MM.1S (cell line): ENCODE measurements at regions not wholly inside any gene's neighbourhood (a gene's known extent, or its start where the extent isn't known, plus 50 kb on each side); places are given as distances from the start of the nearest gene placed in this dataset.

ENCODE experiments used
- DNase-seq: peaks from one replicate; pipeline ENCODE4 v3.0.0-alpha.2; 2015
- H2AFZ ChIP-seq: fragments of 300-600 bp; sonication (generic); 2 replicates; pipeline ENCODE4 v1.6.0; 2016; ENCODE audit warnings: antibody characterized with exemption, low read length
- H3F3A ChIP-seq: fragments of 300-600 bp; sonication (generic); 2 replicates; pipeline ENCODE4 v1.6.1; 2016; ENCODE audit warnings: mild to moderate bottlenecking, antibody characterized with exemption, low read length, moderate library complexity, mixed read lengths; ENCODE audit not compliant: insufficient read depth
- H3K27ac ChIP-seq: fragments of 300-600 bp; sonication (generic); 2 replicates; pipeline ENCODE4 v1.5.1; 2016; ENCODE audit warnings: mild to moderate bottlenecking, low read length
- H3K27me3 ChIP-seq: fragments of 300-600 bp; sonication (generic); replicated peaks from 2 replicates; pipeline ENCODE4 v1.6.0; 2016; ENCODE audit warnings: low read length; ENCODE audit not compliant: insufficient read depth
- H3K36me3 ChIP-seq: fragments of 300-600 bp; sonication (generic); replicated peaks from 2 replicates; pipeline ENCODE4 v1.6.1; 2016; ENCODE audit warnings: mild to moderate bottlenecking, low read length, mixed read lengths; ENCODE audit not compliant: insufficient read depth
- H3K4me1 ChIP-seq: fragments of 300-600 bp; sonication (generic); 2 replicates; pipeline ENCODE4 v1.6.1; 2016; ENCODE audit warnings: low read length, mixed read lengths
- H3K4me2 ChIP-seq: fragments of 300-600 bp; sonication (generic); 2 replicates; pipeline ENCODE4 v1.6.0; 2016; ENCODE audit warnings: low read depth, low read length
- H3K4me3 ChIP-seq: fragments of 300-600 bp; sonication (generic); 2 replicates; pipeline ENCODE4 v1.5.1; 2016; ENCODE audit warnings: low read length, mixed read lengths
- H3K79me2 ChIP-seq: fragments of 300-600 bp; sonication (generic); 2 replicates; pipeline ENCODE4 v1.6.1; 2016; ENCODE audit warnings: mixed run types, low read length, mixed read lengths
- H3K9ac ChIP-seq: fragments of 300-600 bp; sonication (generic); 2 replicates; pipeline ENCODE4 v1.6.1; 2016; ENCODE audit warnings: low read length, mixed read lengths
- H3K9me2 ChIP-seq: fragments of 300-600 bp; sonication (generic); replicated peaks from 2 replicates; pipeline ENCODE4 v1.6.1; 2016; ENCODE audit warnings: mild to moderate bottlenecking, low read length, mixed read lengths; ENCODE audit not compliant: insufficient read depth
- H3K9me3 ChIP-seq: fragments of 300-600 bp; sonication (generic); replicated peaks from 2 replicates; pipeline ENCODE4 v1.6.1; 2016; ENCODE audit warnings: mild to moderate bottlenecking, low read length, mixed read lengths; ENCODE audit not compliant: insufficient read depth
- H4K20me1 ChIP-seq: fragments of 300-600 bp; sonication (generic); 2 replicates; pipeline ENCODE4 v1.6.1; 2016; ENCODE audit warnings: mild to moderate bottlenecking, low read length, moderate library complexity, mixed read lengths; ENCODE audit not compliant: insufficient read depth
- EZH2 ChIP-seq: fragments of 300-600 bp; sonication (generic); optimal IDR thresholded peaks from 2 replicates; pipeline ENCODE3; 2017; ENCODE audit warnings: low read depth, mild to moderate bottlenecking, antibody characterized with exemption, low read length, mixed read lengths
- EZH2phosphoT487 ChIP-seq: fragments of 300-600 bp; sonication (generic); IDR thresholded peaks from 2 replicates; pipeline ENCODE4 v1.6.1; 2018; ENCODE audit warnings: antibody characterized with exemption, low read length
- TF ChIP-seq, protein P1 (sequence below): fragments of 300-600 bp; sonication (generic); IDR thresholded peaks from 2 replicates; pipeline ENCODE4 v1.5.1; 2016; ENCODE audit warnings: antibody characterized with exemption, low read length, mixed read lengths

DNA sequence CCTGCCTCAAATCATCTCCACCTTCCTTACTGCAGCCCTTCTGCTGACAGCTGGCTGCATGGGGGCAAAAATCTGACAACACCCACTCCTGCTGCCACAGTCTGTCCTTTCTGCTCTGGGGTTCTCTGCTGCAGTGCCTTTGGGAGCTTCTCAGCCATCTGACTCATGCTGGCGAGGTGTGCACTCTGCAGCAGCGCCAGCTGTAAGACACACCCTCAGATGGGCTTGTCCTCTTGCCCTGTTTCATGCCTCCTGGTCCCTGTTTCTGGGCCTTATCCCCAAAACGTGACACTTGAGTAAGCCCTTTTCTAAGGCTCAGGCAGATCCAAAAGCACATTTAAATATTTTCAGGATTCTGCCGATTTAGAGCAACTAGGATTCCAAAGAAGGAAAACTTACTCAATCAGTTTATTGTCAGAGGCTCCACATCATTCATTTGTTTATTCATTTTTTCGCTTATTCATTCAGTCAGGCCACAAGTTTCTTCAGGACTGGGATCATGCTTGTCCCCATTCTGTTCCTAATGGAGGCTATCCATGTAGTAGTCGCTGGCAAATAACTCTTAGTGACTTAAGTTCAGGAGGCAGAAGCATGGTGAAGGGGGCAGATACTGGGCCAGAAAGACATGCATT, 60.2 kb downstream of the SMIM38 start:
- no peaks in the 10 kb centered on the region for H4K20me1 ChIP-seq
- H2AFZ ChIP-seq = no peak overlapping the region
- TF ChIP-seq, protein P1, sequence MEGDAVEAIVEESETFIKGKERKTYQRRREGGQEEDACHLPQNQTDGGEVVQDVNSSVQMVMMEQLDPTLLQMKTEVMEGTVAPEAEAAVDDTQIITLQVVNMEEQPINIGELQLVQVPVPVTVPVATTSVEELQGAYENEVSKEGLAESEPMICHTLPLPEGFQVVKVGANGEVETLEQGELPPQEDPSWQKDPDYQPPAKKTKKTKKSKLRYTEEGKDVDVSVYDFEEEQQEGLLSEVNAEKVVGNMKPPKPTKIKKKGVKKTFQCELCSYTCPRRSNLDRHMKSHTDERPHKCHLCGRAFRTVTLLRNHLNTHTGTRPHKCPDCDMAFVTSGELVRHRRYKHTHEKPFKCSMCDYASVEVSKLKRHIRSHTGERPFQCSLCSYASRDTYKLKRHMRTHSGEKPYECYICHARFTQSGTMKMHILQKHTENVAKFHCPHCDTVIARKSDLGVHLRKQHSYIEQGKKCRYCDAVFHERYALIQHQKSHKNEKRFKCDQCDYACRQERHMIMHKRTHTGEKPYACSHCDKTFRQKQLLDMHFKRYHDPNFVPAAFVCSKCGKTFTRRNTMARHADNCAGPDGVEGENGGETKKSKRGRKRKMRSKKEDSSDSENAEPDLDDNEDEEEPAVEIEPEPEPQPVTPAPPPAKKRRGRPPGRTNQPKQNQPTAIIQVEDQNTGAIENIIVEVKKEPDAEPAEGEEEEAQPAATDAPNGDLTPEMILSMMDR = no peak
- TF ChIP-seq EZH2phosphoT487 (no peak), EZH2 (no peak)
- no peaks in the 10 kb centered on the region for H3K4me1 ChIP-seq
- no peak overlapping the region for H3K4me2 ChIP-seq
- no peaks in the 10 kb centered on the region for H3K9me2 ChIP-seq
- peaks cover 60% of the 10 kb centered on the region for H3K27me3 ChIP-seq
- no peak overlapping the region for H3K4me3 ChIP-seq
- no peaks in the 10 kb centered on the region for H3K79me2 ChIP-seq
- no peak overlapping the region for H3K9ac ChIP-seq
- H3F3A ChIP-seq = no peaks in the 10 kb centered on the region
- no peak overlapping the region for H3K27ac ChIP-seq
- H3K36me3 ChIP-seq = no peaks in the 10 kb centered on the region
- DNase-seq = no peak
- H3K9me3 ChIP-seq = no peaks in the 10 kb centered on the region

DNA sequence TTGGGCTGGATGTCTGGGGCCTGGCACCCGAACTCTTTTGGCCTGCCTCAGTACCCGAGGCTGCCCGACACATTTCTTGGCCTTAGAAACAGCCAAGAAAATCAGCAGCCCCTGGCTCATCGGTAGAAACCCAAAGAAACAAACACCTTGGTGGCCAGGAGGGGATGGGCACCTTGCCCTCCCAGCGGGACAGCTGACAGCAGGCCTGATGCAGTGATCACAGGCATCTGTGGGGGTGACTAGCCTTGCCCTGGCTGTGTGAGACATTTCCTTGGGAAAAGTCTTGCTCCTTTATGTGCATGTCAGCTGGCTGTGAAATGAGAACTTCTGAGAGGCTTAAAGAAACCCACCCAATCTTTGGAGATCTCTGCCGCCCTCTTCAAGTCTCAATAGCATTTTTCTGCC, 60.9 kb downstream of the SMIM38 start:
- Histone ChIP-seq H3K79me2 (no peaks in the 10 kb centered on the region), H3K9me3 (no peaks in the 10 kb centered on the region), H3K4me1 (no peaks in the 10 kb centered on the region), H3K36me3 (no peaks in the 10 kb centered on the region), H3K27ac (no peak overlapping the region), H3F3A (no peaks in the 10 kb centered on the region), H2AFZ (no peak overlapping the region), H3K27me3 (peaks cover 60% of the 10 kb centered on the region), H3K4me2 (no peak overlapping the region), H4K20me1 (no peaks in the 10 kb centered on the region), H3K4me3 (no peak overlapping the region), H3K9ac (no peak overlapping the region), H3K9me2 (no peaks in the 10 kb centered on the region)
- TF ChIP-seq, protein P1 = no peak
- DNase-seq = no peak

DNA sequence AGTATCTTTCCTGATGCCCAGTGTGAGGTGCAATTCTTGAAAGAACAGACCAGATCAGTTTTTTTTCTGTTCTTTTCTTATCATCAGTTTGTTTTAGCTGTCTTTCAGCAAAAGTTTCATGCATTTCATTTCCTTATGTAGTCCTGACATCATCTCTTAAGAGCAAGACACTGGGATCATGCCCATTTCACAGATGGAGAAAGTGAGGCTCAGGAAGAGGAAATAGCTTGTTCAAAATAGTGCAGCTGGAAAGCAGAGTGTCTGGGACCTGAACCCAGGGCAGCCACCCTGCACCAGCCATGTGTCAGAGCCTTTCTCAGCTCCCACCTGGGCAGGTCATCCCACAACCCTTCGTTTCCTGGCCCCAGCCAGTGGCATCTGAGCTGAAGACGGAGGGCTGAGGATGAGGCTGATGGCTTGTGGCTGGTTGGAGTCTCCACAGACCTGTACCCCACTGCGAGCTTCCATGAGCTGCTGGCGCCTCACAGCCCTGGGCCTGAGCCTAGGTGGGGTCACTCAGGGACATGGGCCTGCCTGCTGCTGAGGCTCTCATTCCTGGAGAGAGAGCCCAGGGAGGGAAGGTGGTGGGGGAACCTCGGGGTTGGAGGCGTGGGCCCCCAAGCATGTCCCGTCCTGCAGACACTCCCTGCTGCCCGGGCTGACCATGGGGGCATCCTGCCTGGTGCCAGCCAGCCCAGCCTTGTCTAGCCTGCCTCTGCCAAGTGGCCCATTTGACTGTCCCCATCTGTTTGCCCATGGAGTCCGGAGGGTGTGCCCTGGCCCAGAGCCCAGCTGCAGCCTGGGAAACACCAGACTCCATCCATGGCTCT, 61.8 kb downstream of the SMIM38 start:
- H3K36me3 ChIP-seq = no peaks in the 10 kb centered on the region
- DNase-seq = no peak

More for the DNA sequence above, 61.8 kb downstream of the SMIM38 start:
- no peaks in the 10 kb centered on the region for H3K9me3 ChIP-seq
- no peaks in the 10 kb centered on the region for H3K79me2 ChIP-seq
- no peaks in the 10 kb centered on the region for H3K4me1 ChIP-seq
- TF ChIP-seq, protein P1 = no peak
- TF ChIP-seq EZH2phosphoT487 (no peak), EZH2 (no peak)
- no peak overlapping the region for H3K9ac ChIP-seq
- H2AFZ ChIP-seq = no peak overlapping the region
- H4K20me1 ChIP-seq = no peaks in the 10 kb centered on the region
- H3K9me2 ChIP-seq = no peaks in the 10 kb centered on the region
- no peak overlapping the region for H3K4me3 ChIP-seq
- H3K4me2 ChIP-seq = no peak overlapping the region
- no peak overlapping the region for H3K27ac ChIP-seq
- peaks cover 62% of the 10 kb centered on the region for H3K27me3 ChIP-seq
- H3F3A ChIP-seq = no peaks in the 10 kb centered on the region
